ENCODE measurements at regions not wholly inside any gene's neighbourhood (a gene's known extent, or its start where the extent isn't known, plus 50 kb on each side); places are given as distances from the start of the nearest gene placed in this dataset.

DNA sequence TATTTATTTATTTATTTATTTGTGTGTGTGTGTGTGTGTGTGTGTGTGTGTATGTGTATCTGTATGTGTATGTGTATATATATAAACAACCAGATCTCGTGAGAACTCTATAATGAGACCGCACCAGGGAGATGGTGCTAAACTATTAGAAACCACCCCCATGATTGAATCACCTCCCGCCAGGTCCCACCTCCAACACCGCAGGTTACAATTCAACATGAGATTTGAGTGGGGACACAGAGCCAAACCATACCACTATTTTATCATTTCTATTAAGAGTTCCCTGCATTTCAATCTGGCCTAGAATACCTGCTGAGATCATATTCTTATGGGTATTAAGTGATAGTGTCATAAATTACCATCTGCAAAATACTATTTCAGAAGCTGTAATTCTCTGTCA lies 243.8 kb upstream of the PLEKHG7 start:
- DNase-seq: no peak

DNA sequence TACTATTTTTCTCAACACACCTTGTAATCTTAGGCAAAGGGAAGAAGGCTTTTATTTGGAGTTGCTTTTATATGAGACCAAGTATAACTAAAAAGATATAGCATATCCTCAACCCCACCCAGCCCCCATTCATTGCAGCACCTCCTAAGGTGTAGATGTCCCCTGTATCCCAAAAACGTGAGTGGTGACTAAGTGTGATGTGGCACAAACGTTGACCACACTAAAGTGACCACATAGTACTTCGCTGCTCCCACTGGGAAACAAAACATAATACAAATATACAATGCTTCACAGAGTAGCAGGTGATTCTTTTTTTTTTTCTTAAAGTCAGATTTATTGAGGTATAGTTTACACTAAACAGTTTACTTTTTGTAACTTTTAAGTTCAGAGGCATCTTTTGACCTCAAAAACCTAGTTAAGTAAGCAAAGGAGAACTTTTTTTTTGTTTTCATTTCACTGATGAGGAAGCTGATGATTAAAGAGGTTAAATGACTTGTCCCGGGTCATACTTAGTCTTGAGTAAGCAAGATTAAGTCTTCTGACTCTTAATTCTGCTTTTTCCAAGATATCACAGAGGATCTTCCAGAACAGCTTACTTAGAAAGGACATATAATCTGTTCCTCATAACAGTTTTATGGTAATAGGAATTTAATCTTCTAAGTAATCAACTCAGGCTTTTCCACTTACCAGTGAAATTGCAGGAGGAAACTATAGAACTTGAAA lies 245.2 kb upstream of the PLEKHG7 start:
- DNase-seq: no peak

- no peak for DNase-seq
These were observed 250.0 kb upstream of the PLEKHG7 start for GRCh38 chr12:92452763-92453162.

- DNase-seq: no peak
These were observed 256.7 kb upstream of the PLEKHG7 start for GRCh38 chr12:92446083-92446460.

- DNase-seq: no peak
These were observed 257.3 kb upstream of the PLEKHG7 start for GRCh38 chr12:92445253-92446082.

DNA sequence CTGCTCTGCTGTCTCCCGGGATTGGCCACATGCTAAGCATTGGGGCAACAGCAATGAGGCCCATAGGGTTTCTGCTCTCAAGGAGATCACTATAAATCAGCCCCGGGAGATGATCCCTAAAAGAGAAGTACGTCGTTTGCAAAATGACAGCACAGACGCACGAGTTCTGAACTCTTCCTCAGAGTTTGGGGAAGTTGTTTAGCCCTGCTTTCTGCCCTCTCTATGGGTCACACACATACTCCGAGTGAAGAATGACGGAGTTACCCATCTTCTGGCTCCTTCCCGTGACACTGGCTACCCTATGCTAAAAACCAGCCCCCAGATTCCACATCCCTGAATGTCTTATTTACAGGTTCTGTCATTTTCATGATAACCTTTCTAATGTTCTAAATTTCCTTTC lies 258.0 kb upstream of the PLEKHG7 start:
- no peak for DNase-seq

- no peak for DNase-seq
These were observed 260.0 kb upstream of the PLEKHG7 start for GRCh38 chr12:92442782-92443181.

DNA sequence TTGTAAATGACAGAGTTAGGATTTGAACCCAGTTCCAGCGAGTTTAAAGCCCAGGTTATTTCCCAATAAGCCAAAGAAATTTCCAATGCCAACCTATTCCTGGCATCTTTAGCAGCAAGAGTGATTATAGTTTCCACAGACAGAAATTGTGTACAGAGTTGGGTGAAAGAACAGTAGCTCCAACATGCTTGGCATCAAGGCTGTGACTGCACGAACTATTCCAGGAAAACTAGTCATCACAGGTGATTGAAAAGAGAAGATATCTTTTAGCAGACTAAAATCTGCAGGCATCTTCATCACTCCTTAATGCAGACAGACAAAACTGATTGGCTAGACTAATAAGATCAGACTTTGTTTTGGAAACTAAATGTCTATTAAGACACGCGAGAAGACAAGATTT lies 262.7 kb upstream of the PLEKHG7 start:
- DNase-seq: no peak

GRCh38 chr12:92439420-92439805 lies 263.4 kb upstream of the PLEKHG7 start:
- DNase-seq: no peak

- no peak for DNase-seq
These were observed 264.0 kb upstream of the PLEKHG7 start for GRCh38 chr12:92438641-92439419.

GRCh38 chr12:92437452-92437851 lies 265.3 kb upstream of the PLEKHG7 start:
- no peak for DNase-seq

- DNase-seq: no peak
These were observed 265.9 kb upstream of the PLEKHG7 start for GRCh38 chr12:92436856-92437255.

DNA sequence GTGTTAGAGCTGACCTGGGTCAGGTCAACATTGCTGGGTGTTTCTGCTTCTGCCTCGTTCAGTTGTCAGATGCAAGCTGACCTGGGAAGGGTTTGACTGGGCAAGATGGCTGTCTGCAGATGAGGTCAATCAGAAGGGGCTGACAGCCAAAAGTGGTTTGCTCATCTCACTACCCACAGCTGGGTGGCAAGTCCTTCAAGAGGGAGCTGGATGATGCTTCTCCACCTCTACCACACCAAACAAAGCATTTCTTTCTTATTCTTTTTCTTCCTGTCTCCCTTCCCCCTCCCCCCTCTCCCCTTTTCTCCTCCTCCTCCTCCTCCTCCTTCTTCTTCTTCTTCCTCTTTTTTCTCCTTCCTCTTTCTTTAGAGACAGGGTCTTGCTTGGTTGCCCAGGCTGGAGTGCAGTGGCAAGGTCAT lies 268.2 kb upstream of the PLEKHG7 start:
- no peak for DNase-seq

DNA sequence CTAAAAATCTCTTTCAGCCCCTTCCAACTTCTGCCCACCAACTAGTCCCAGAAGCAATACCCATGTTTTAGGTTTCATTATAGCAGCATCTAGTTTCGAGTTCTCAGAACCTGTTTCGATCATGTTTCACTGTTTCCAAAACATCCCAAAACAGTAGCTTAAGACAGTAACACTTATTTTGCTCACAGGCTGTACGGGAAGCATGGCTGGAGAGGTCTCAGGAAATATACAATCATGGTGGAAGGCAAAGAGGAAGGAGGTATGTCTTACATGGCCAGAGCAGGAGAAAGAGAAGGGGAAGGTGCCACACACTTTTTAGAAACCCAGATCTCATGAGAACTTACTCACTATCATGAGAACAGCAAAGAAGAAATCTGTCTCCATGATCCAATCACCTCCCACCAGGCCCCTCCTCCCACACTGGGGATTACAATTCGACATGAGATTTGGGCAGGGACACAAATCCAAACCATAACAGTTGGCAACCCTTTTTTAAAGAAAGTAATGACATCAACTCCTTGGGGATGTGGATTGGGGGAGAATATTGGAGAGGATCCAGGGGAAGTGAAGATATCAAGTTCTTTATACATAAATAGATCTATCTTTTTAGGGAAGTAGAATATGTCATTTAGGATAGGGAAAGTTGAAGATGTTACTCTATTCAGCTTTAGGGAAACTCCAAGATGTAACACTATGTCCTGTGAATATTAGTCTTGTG lies 269.9 kb upstream of the PLEKHG7 start:
- no peak for DNase-seq

- DNase-seq: no peak
These were observed 271.6 kb upstream of the PLEKHG7 start for GRCh38 chr12:92431146-92431545.

DNA sequence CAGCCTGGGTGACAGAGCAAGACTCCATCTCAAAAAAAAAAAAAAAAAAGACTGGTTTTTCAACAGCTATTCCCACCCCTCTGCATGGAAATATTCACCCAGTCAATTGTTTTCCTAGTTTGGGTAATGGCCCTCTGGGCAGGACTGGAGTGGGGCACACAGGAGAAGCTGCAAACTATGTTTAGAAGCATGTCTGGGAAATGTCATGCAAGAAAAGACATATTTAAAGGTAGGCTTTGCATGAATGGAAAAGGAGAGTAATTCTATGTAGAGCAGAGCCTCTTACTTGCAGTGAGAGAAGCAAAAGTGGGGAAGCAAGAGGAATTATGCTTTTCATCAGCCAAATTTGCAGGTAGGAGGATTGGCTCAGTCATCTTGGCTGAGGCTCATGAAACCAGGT lies 276.5 kb upstream of the PLEKHG7 start:
- no peak for DNase-seq

DNA sequence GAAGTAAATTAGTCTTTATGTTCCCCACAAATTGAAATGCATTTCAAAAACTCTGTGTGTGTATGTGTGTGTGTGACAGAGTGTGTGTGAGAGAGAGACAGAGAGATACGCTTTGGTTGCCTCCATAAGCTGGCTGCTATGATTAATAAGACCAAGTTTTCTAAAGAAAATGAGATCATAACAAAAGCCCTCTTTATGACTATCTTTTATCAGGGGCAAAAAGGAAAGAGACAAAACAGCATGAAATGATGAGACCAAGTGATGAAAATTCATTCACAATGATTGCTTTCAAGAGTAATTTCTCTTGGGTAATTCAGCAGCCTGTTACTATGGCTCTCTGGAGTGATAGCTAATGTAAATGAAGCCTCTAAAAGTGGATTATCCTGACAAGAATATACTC lies 277.6 kb upstream of the PLEKHG7 start:
- no peak for DNase-seq

DNA sequence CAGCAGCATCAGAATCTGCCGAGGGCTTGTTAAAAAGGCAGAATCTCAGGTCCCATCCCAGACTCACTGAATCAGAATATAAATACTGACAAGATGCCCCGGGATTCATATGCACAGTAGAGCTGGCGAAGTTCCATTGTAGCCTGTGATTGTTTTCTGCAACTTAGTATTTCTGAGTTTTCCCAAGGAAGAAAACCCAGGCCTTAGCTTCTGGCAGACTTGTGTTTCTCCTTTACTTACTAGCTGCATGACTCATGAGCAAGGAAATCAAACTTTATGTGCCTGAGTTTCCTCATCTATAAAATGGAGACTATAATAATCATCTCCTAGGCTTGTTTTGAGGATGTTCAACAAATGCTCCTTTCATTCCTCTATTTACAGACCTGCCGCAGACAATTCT lies 278.5 kb upstream of the PLEKHG7 start:
- no peak for DNase-seq

DNA sequence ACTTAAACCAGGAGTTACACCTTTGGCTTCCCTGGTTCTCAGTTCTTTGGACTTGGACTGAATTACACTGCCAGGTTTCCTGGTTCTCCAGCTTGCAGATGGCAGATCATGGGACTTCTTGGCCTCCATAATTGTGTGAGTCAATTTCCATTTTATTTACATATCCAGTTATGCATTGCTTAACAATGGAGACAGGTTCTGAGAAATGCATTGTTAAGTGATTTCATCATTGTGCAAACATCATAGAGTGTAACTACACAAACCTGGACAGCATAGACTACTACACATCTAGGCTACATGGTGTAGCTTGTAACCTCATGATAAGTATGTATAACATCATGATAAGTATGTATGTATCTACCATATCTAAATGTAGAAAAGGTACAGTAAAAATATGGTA lies 276.1 kb upstream of the BTG1 start:
- DNase-seq: no peak

- DNase-seq: no peak
These were observed 275.4 kb upstream of the BTG1 start for GRCh38 chr12:92421042-92421441.

GRCh38 chr12:92419201-92419600 lies 273.6 kb upstream of the BTG1 start:
- DNase-seq: no peak

DNA sequence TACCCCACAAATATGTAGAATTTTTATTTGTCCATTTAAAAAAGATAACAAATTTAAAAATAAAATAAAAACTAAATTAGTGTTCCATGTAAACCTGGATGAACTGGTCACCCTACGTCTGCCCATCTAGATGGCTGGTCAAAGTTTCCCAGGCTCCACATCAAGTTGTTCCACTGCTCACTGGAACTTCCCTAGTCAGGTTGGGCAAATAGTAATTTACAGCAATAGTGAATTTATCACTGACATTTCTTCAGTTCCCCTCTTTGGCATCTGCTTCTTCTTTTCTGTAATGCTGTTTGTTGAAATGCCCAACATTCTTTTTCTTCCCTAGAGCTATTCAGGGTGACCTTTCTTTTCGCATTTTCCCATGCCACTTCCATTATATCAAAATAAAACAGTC lies 272.7 kb upstream of the BTG1 start:
- DNase-seq: no peak

GRCh38 chr12:92417373-92417772 lies 271.7 kb upstream of the BTG1 start:
- DNase-seq: no peak

All from activated CD4-positive, alpha-beta T cell treated with anti-CD3 and anti-CD28 coated beads for 1 hour (primary cell).